ENCODE measurements at regions not wholly inside any gene's neighbourhood (a gene's known extent, or its start where the extent isn't known, plus 50 kb on each side); places are given as distances from the start of the nearest gene placed in this dataset.
"Not testable (repeated sequence)": the region's sequence is repeated elsewhere in the genome, so short reads cannot be mapped to it uniquely, and the experiment has no call there.

GRCh38 chr7:3094701-3095445 is 51.2 kb upstream of the CARD11 start:
- peak; percentile 35 for DNase-seq

GRCh38 chr7:3097734-3098133 is 54.1 kb upstream of the CARD11 start:
- no peak for DNase-seq

- no peak for DNase-seq
Measured at GRCh38 chr7:3102159-3102558, 58.5 kb upstream of the CARD11 start.

- no peak for DNase-seq
Measured at GRCh38 chr7:3103614-3104398, 60.1 kb upstream of the CARD11 start.

- DNase-seq, result no peak
Measured at GRCh38 chr7:3105856-3106255, 62.2 kb upstream of the CARD11 start.

- peak; percentile 25 for DNase-seq
Measured at GRCh38 chr7:3106361-3106826, 62.7 kb upstream of the CARD11 start.

GRCh38 chr7:3107228-3107763 is 63.6 kb upstream of the CARD11 start:
- DNase-seq, result no peak

GRCh38 chr7:3107889-3108570 is 64.4 kb upstream of the CARD11 start:
- DNase-seq, result no peak

GRCh38 chr7:3109311-3109915 is 65.7 kb upstream of the CARD11 start:
- no peak for DNase-seq

- no peak for DNase-seq
Measured at GRCh38 chr7:3112479-3113134, 68.9 kb upstream of the CARD11 start.

GRCh38 chr7:3114917-3115316 is 71.2 kb upstream of the CARD11 start:
- DNase-seq, result no peak

- DNase-seq, result no peak
Measured at GRCh38 chr7:3117081-3117480, 73.4 kb upstream of the CARD11 start.

GRCh38 chr7:3117488-3118231 is 74.0 kb upstream of the CARD11 start:
- no peak for DNase-seq

GRCh38 chr7:3119352-3119927 is 75.8 kb upstream of the CARD11 start:
- not testable (repeated sequence) for DNase-seq

- DNase-seq, result no peak
Measured at GRCh38 chr7:3119963-3120362, 76.3 kb upstream of the CARD11 start.

- DNase-seq, result no peak
Measured at GRCh38 chr7:3120513-3120912, 76.8 kb upstream of the CARD11 start.

GRCh38 chr7:3128857-3129490 is 85.3 kb upstream of the CARD11 start:
- DNase-seq, result no peak

- DNase-seq, result no peak
Measured at GRCh38 chr7:3133811-3134385, 90.2 kb upstream of the CARD11 start.

GRCh38 chr7:3134745-3135144 is 91.1 kb upstream of the CARD11 start:
- peak; percentile 24 for DNase-seq

GRCh38 chr7:3135626-3136025 is 92.0 kb upstream of the CARD11 start:
- DNase-seq, result no peak

Data from activated naive CD4-positive, alpha-beta T cell treated with Interleukin-2 at 50 U/mL for 16 hours (primary cell).